IMR-90 (cell line): ENCODE measurements at regions not wholly inside any gene's neighbourhood (a gene's known extent, or its start where the extent isn't known, plus 50 kb on each side); places are given as distances from the start of the nearest gene placed in this dataset.

Source experiments
- ATAC-seq: fragments of 200-7000 bp; cut with Tn5 transposase; 2 replicates; pipeline ENCODE4 v1.9.1; 2020; ENCODE audit warnings: low read depth, mild to moderate bottlenecking, moderate library complexity
- BruUV-seq: library from RNA; stranded (reverse); fragments of 400-500 nt; replicated peaks from 2 replicates; lab custom pipeline; 2021; lab: Mats Ljungman, UMichigan
- CTCF ChIA-PET: fragments of 300-600 bp; formaldehyde crosslinking; extraction: SDS; loops from one replicate; lab custom pipeline; 2021; ENCODE audit warnings: antibody characterized with exemption; lab: Yijun Ruan, JAX
- POLR2A ChIA-PET: fragments of 300-600 bp; sonication (Branson Sonifier 250); formaldehyde crosslinking; loops from one replicate; lab custom pipeline; 2022; ENCODE audit warnings: antibody characterized with exemption; ENCODE audit not compliant: unreplicated experiment; lab: Charles Lee
- DNase-seq: peaks from one replicate; pipeline ENCODE4 v3.0.0; 2013
- H2AFZ ChIP-seq: replicated peaks from 2 replicates; pipeline ENCODE3; 2013; ENCODE audit warnings: low read length, mild to moderate bottlenecking; ENCODE audit not compliant: poor library complexity
- H2AK5ac ChIP-seq: 2 replicates; pipeline ENCODE4 v1.6.1; 2013; ENCODE audit warnings: low read depth, low read length, inconsistent platforms
- H2AK9ac ChIP-seq: replicated peaks from 2 replicates; pipeline ENCODE3; 2013; ENCODE audit warnings: mild to moderate bottlenecking, low read depth, low read length, moderate library complexity; ENCODE audit not compliant: poor library complexity
- H2BK120ac ChIP-seq: 2 replicates; pipeline ENCODE4 v1.6.1; 2013; ENCODE audit warnings: low read depth, low read length, inconsistent platforms
- H2BK15ac ChIP-seq: 3 replicates; pipeline ENCODE4 v1.6.1; 2013; ENCODE audit warnings: low read depth, low read length, inconsistent platforms
- H2BK20ac ChIP-seq: 2 replicates; pipeline ENCODE4 v1.6.1; 2013; ENCODE audit warnings: low read depth, mild to moderate bottlenecking, inconsistent platforms, low read length, moderate library complexity
- H2BK5ac ChIP-seq: 2 replicates; pipeline ENCODE4 v1.6.1; 2013; ENCODE audit warnings: mild to moderate bottlenecking, low read depth, low read length, inconsistent platforms; ENCODE audit not compliant: poor library complexity, severe bottlenecking
- H3K14ac ChIP-seq: replicated peaks from 2 replicates; pipeline ENCODE4 v1.6.1; 2013; ENCODE audit warnings: low read depth, low read length, inconsistent platforms
- H3K18ac ChIP-seq: 2 replicates; pipeline ENCODE4 v1.6.1; 2013; ENCODE audit warnings: low read depth, low read length, control low read depth
- H3K23ac ChIP-seq: 2 replicates; pipeline ENCODE4 v1.6.1; 2013; ENCODE audit warnings: low read depth, low read length, inconsistent platforms
- H3K27ac ChIP-seq: 2 replicates; pipeline ENCODE4 v1.5.1; 2013; ENCODE audit warnings: mild to moderate bottlenecking, control low read depth, low read length; ENCODE audit not compliant: insufficient read depth
- H3K27me3 ChIP-seq: 2 replicates; pipeline ENCODE4 v1.6.1; 2013; ENCODE audit warnings: low read length; ENCODE audit not compliant: control insufficient read depth, insufficient read depth
- H3K36me3 ChIP-seq: 2 replicates; pipeline ENCODE4 v1.6.1; 2013; ENCODE audit warnings: low read length, mixed read lengths; ENCODE audit not compliant: control insufficient read depth, insufficient read depth
- H3K4ac ChIP-seq: 2 replicates; pipeline ENCODE4 v1.6.1; 2013; ENCODE audit warnings: low read depth, low read length, inconsistent platforms
- H3K4me1 ChIP-seq: 2 replicates; pipeline ENCODE4 v1.6.1; 2013; ENCODE audit warnings: low read length, mixed read lengths; ENCODE audit not compliant: control insufficient read depth, insufficient read depth
- H3K4me2 ChIP-seq: 2 replicates; pipeline ENCODE4 v1.6.1; 2013; ENCODE audit warnings: low read depth, mild to moderate bottlenecking, control low read depth, low read length, moderate library complexity
- H3K4me3 ChIP-seq: 2 replicates; pipeline ENCODE4 v1.5.1; 2013; ENCODE audit warnings: low read depth, mild to moderate bottlenecking, control low read depth, low read length, moderate library complexity; ENCODE audit not compliant: insufficient read depth
- H3K56ac ChIP-seq: 2 replicates; pipeline ENCODE4 v1.6.1; 2013; ENCODE audit warnings: low read length, inconsistent platforms; ENCODE audit not compliant: insufficient read depth; ENCODE audit errors: extremely low read depth
- H3K79me1 ChIP-seq, 2 experiments: 2 replicates each; pipeline ENCODE4 v1.6.1; 2013; ENCODE audit warnings: low read length in 2 of 2, inconsistent platforms in 1 of 2, low read depth in 1 of 2
- H3K9ac ChIP-seq: 2 replicates; pipeline ENCODE4 v1.6.1; 2013; ENCODE audit warnings: low read depth, low read length, control low read depth
- H3K9me1 ChIP-seq: 2 replicates; pipeline ENCODE4 v1.6.1; 2013; ENCODE audit warnings: low read length, inconsistent platforms; ENCODE audit not compliant: insufficient read depth
- H3K9me3 ChIP-seq: 2 replicates; pipeline ENCODE4 v1.6.1; 2013; ENCODE audit warnings: low read length; ENCODE audit not compliant: control insufficient read depth, insufficient read depth
- H4K20me1 ChIP-seq: 2 replicates; pipeline ENCODE4 v1.6.1; 2013; ENCODE audit warnings: low read length, inconsistent platforms; ENCODE audit not compliant: insufficient read depth
- H4K5ac ChIP-seq: 2 replicates; pipeline ENCODE4 v1.6.1; 2013; ENCODE audit warnings: mild to moderate bottlenecking, low read depth, low read length, control low read depth
- H4K8ac ChIP-seq, 2 experiments: 2 replicates each; pipeline ENCODE4 v1.6.1; 2013; ENCODE audit warnings: low read depth in 2 of 2, low read length in 2 of 2, control low read depth in 1 of 2, inconsistent platforms in 1 of 2
- H4K91ac ChIP-seq: 2 replicates; pipeline ENCODE4 v1.6.1; 2013; ENCODE audit warnings: low read depth, low read length, inconsistent platforms; ENCODE audit not compliant: insufficient read depth
- BHLHE40 ChIP-seq: fragments of 150-350 bp; IDR thresholded peaks from 2 replicates; pipeline ENCODE4 v1.6.1; 2016; ENCODE audit warnings: mild to moderate bottlenecking, low read depth, low read length
- CHD1 ChIP-seq: IDR thresholded peaks from 2 replicates; pipeline ENCODE4 v1.6.1; 2012; ENCODE audit warnings: low read depth, low read length, improper control_type of control experiment
- FOS ChIP-seq: fragments of 150-350 bp; IDR thresholded peaks from 2 replicates; pipeline ENCODE4 v1.6.1; 2016; ENCODE audit warnings: low read depth, low read length
- MAFK ChIP-seq: IDR thresholded peaks from 2 replicates; pipeline ENCODE4 v1.6.1; 2012; ENCODE audit warnings: low read depth, low read length, improper control_type of control experiment
- MAZ ChIP-seq: IDR thresholded peaks from 2 replicates; pipeline ENCODE4 v1.6.1; 2012; ENCODE audit warnings: low read depth, mild to moderate bottlenecking, low read length, improper control_type of control experiment, moderate library complexity, borderline replicate concordance
- MXI1 ChIP-seq: IDR thresholded peaks from 2 replicates; pipeline ENCODE4 v1.6.1; 2012; ENCODE audit warnings: low read depth, mild to moderate bottlenecking, low read length, moderate library complexity, borderline replicate concordance
- NFE2L2 ChIP-seq: fragments of 150-350 bp; IDR thresholded peaks from 2 replicates; pipeline ENCODE4 v1.6.1; 2016; ENCODE audit warnings: low read depth, mild to moderate bottlenecking, low read length
- POLR2A ChIP-seq: IDR thresholded peaks from 2 replicates; pipeline ENCODE4 v1.6.1; 2012; ENCODE audit warnings: mild to moderate bottlenecking, low read depth, low read length
- RAD21 ChIP-seq: IDR thresholded peaks from 2 replicates; pipeline ENCODE4 v1.6.1; 2012; ENCODE audit warnings: low read length, improper control_type of control experiment
- RCOR1 ChIP-seq: IDR thresholded peaks from 2 replicates; pipeline ENCODE4 v1.6.1; 2012; ENCODE audit warnings: mild to moderate bottlenecking, low read length, improper control_type of control experiment; ENCODE audit not compliant: insufficient replicate concordance
- RFX5 ChIP-seq: IDR thresholded peaks from 2 replicates; pipeline ENCODE4 v1.8.0; 2012; ENCODE audit warnings: low read depth, mild to moderate bottlenecking, low read length, moderate library complexity
- USF2 ChIP-seq: fragments of 150-350 bp; IDR thresholded peaks from 2 replicates; pipeline ENCODE4 v1.6.1; 2017; ENCODE audit warnings: mild to moderate bottlenecking, antibody characterized with exemption, low read length, low read depth
- WGBS, 2 experiments: methylation state at CpG; one replicate each; pipeline versions ENCODE4 v1.1.5 to v1.1.7; 2013; ENCODE audit warnings: missing lambda C conversion rate in 2 of 2; ENCODE audit not compliant: insufficient read length in 1 of 2; ENCODE audit errors: extremely low coverage in 2 of 2; 5-methylcytosine and 5-hydroxymethylcytosine counted together
- dilution Hi-C: fragments of 300-500 bp; cut with HindIII; formaldehyde crosslinking; loops from one replicate; pipeline ENCODE4 v1.14.3; 2018; ENCODE audit warnings: low sequenced_read_pairs; ENCODE audit not compliant: unreplicated experiment
- in situ Hi-C: fragments of 300-500 bp; cut with MboI; formaldehyde crosslinking; loops from 3 replicates; pipeline ENCODE4 v1.14.3; 2019; ENCODE audit warnings: low sequenced_read_pairs, inconsistent platforms, mixed read lengths
- intact Hi-C: fragments of 100-400 bp; cut with micrococcal nuclease; formaldehyde crosslinking; loops from 2 replicates; pipeline ENCODE4 v1.10.0; 2022
- TF ChIP-seq, protein P1 (sequence below): fragments of 150-350 bp; IDR thresholded peaks from 2 replicates; pipeline ENCODE4 v1.6.1; 2016; ENCODE audit warnings: low read depth, mild to moderate bottlenecking, low read length, moderate library complexity, borderline replicate concordance

- no peak overlapping the region for H2AK5ac ChIP-seq
- POLR2A ChIA-PET: no interaction called here
- intact Hi-C loops (no loop called here), in situ Hi-C loops (no loop called here), dilution Hi-C loops (no loop called here)
- no peak overlapping the region for H3K56ac ChIP-seq
- no peak overlapping the region for H2BK15ac ChIP-seq
- H4K5ac ChIP-seq: no peak overlapping the region
- no peak overlapping the region for H2AK9ac ChIP-seq
- H3K9me3 ChIP-seq: no peaks in the 10 kb centered on the region; the same call in 1 of the 2 replicates
- no peak overlapping the region for H2BK120ac ChIP-seq
- no peak overlapping the region for H3K4ac ChIP-seq
- H3K27ac ChIP-seq: no peak overlapping the region
- H3K14ac ChIP-seq: no peak overlapping the region
- ATAC-seq (no peak), DNase-seq (no peak)
- no peak overlapping the region for H4K8ac ChIP-seq
- no CpG with 5 or more reads among the region's 1 CpG for WGBS, 2 experiments
- H2AFZ ChIP-seq: no peak overlapping the region
- no peak overlapping the region for H3K4me3 ChIP-seq
- CTCF ChIA-PET: interaction anchor here (0.7 kb wide), 1 partner anchor 87 kb away, joined by 3 read pairs; no protein-coding TSS in a partner anchor
- H3K4me2 ChIP-seq: no peak overlapping the region
- no peak overlapping the region for H3K9ac ChIP-seq
- no peak overlapping the region for H3K18ac ChIP-seq
- H2BK20ac ChIP-seq: no peak overlapping the region
- H3K23ac ChIP-seq: no peak overlapping the region
- no TSS peak for BruUV-seq
- H3K36me3 ChIP-seq: no peaks in the 10 kb centered on the region
- no peaks in the 10 kb centered on the region for H3K79me1 ChIP-seq
- TF ChIP-seq MXI1: no peak
- no peak for TF ChIP-seq RCOR1
- TF ChIP-seq RFX5: no peak
- TF ChIP-seq, protein P1, sequence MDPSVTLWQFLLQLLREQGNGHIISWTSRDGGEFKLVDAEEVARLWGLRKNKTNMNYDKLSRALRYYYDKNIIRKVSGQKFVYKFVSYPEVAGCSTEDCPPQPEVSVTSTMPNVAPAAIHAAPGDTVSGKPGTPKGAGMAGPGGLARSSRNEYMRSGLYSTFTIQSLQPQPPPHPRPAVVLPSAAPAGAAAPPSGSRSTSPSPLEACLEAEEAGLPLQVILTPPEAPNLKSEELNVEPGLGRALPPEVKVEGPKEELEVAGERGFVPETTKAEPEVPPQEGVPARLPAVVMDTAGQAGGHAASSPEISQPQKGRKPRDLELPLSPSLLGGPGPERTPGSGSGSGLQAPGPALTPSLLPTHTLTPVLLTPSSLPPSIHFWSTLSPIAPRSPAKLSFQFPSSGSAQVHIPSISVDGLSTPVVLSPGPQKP: no peak
- TF ChIP-seq POLR2A: no peak
- TF ChIP-seq NFE2L2: no peak
- TF ChIP-seq USF2: no peak
- TF ChIP-seq FOS: no peak
- no peak for TF ChIP-seq BHLHE40
- no peak for TF ChIP-seq MAFK
- no peak for TF ChIP-seq CHD1
- no peak for TF ChIP-seq MAZ
- no peak for TF ChIP-seq RAD21
- no peak overlapping the region for H4K91ac ChIP-seq
- H2BK5ac ChIP-seq: no peak overlapping the region
- no peaks in the 10 kb centered on the region for H3K27me3 ChIP-seq
- no peaks in the 10 kb centered on the region for H4K20me1 ChIP-seq
- no peaks in the 10 kb centered on the region for H3K4me1 ChIP-seq
- H3K9me1 ChIP-seq: no peaks in the 10 kb centered on the region
These were observed 107.3 kb upstream of the TNFSF11 start for GRCh38 chr13:42466609-42467008.
